Loucy (cell line): ENCODE measurements at regions not wholly inside any gene's neighbourhood (a gene's known extent, or its start where the extent isn't known, plus 50 kb on each side); places are given as distances from the start of the nearest gene placed in this dataset.

Source experiments
- H2AFZ ChIP-seq: fragments of 200-600 bp; sonication (generic); 2 replicates; pipeline ENCODE4 v1.6.0; 2016; ENCODE audit warnings: antibody characterized with exemption, mild to moderate bottlenecking, low read length, moderate library complexity
- H3F3A ChIP-seq: fragments of 200-600 bp; 2 replicates; pipeline ENCODE4 v1.6.0; 2016; ENCODE audit warnings: antibody characterized with exemption, low read depth, mild to moderate bottlenecking
- H3K27me3 ChIP-seq: fragments of 200-600 bp; sonication (generic); 2 replicates; pipeline ENCODE4 v1.6.1; 2014; ENCODE audit warnings: low read length, mild to moderate bottlenecking; ENCODE audit not compliant: insufficient read depth, poor library complexity, severe bottlenecking
- H3K36me3 ChIP-seq: fragments of 200-600 bp; sonication (generic); 2 replicates; pipeline ENCODE4 v1.6.1; 2016; ENCODE audit warnings: low read length; ENCODE audit not compliant: insufficient read depth
- H3K4me1 ChIP-seq: fragments of 200-600 bp; sonication (generic); 2 replicates; pipeline ENCODE4 v1.5.1; 2014; ENCODE audit warnings: low read length, mild to moderate bottlenecking; ENCODE audit not compliant: insufficient read depth, poor library complexity, severe bottlenecking
- H3K4me2 ChIP-seq: fragments of 200-600 bp; sonication (generic); 2 replicates; pipeline ENCODE4 v1.6.0; 2014; ENCODE audit warnings: antibody characterized with exemption, low read length, low read depth, mild to moderate bottlenecking; ENCODE audit not compliant: poor library complexity, severe bottlenecking
- H3K4me3 ChIP-seq: fragments of 200-600 bp; sonication (generic); 2 replicates; pipeline ENCODE4 v1.5.1; 2014; ENCODE audit warnings: low read length, mild to moderate bottlenecking, mixed read lengths; ENCODE audit not compliant: poor library complexity, severe bottlenecking
- H3K79me2 ChIP-seq: fragments of 200-600 bp; sonication (generic); 2 replicates; pipeline ENCODE4 v1.6.1; 2014; ENCODE audit warnings: low read length; ENCODE audit not compliant: insufficient read depth
- H3K9ac ChIP-seq: fragments of 200-600 bp; sonication (generic); 2 replicates; pipeline ENCODE4 v1.6.0; 2014; ENCODE audit warnings: mild to moderate bottlenecking, low read depth, low read length, moderate library complexity; ENCODE audit not compliant: poor library complexity, severe bottlenecking
- H3K9me2 ChIP-seq: fragments of 200-600 bp; sonication (generic); replicated peaks from 2 replicates; pipeline ENCODE4 v1.6.1; 2016; ENCODE audit warnings: low read depth, low read length, mixed read lengths
- H3K9me3 ChIP-seq: fragments of 200-600 bp; sonication (generic); 2 replicates; pipeline ENCODE4 v1.6.1; 2014; ENCODE audit warnings: mild to moderate bottlenecking, antibody characterized with exemption, low read length, low read depth; ENCODE audit not compliant: insufficient read depth
- H4K20me1 ChIP-seq: fragments of 200-600 bp; sonication (generic); 2 replicates; pipeline ENCODE4 v1.6.0; 2014; ENCODE audit warnings: antibody characterized with exemption, low read length, mild to moderate bottlenecking; ENCODE audit not compliant: insufficient read depth, poor library complexity, severe bottlenecking
- EZH2phosphoT487 ChIP-seq: fragments of 200-600 bp; IDR thresholded peaks from 2 replicates; pipeline ENCODE4 v1.6.1; 2018; ENCODE audit warnings: antibody characterized with exemption, mild to moderate bottlenecking, moderate library complexity, borderline replicate concordance
- TF ChIP-seq, protein P1 (sequence below): fragments of 200-600 bp; sonication (generic); conservative IDR thresholded peaks from 2 replicates; pipeline ENCODE4 v1.5.1; 2014; ENCODE audit warnings: mild to moderate bottlenecking, antibody characterized with exemption, low read length

DNA sequence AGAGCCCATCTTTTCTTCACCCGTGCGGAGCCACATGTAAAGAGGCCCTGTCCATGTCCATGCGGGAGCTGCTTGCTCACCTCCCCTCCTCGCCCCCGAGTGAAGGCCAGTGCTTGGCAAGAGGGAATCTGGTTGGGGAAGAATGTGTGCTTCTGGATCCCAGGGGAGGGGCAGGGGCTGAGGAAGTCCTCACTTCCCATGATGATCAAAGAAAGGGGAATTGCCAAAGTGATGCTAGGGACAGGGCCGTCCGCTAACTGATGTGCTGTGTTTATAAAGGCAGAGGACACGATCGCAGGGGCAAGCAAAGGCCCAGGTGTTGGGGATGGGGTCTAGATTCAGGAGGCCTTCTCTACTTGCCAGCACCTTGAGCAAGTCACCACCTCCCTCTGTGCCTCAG lies 137.4 kb upstream of the PRMT8 start:
- Histone ChIP-seq H3F3A (no peaks in the 10 kb centered on the region), H3K79me2 (no peaks in the 10 kb centered on the region), H3K4me3 (no peak overlapping the region), H2AFZ (no peak overlapping the region), H3K36me3 (no peaks in the 10 kb centered on the region), H3K9me3 (no peaks in the 10 kb centered on the region), H3K9ac (no peak overlapping the region), H3K27me3 (no peaks in the 10 kb centered on the region), H3K4me1 (no peaks in the 10 kb centered on the region), H3K9me2 (no peaks in the 10 kb centered on the region), H3K4me2 (no peak overlapping the region), H4K20me1 (no peaks in the 10 kb centered on the region)
- TF ChIP-seq, protein P1, sequence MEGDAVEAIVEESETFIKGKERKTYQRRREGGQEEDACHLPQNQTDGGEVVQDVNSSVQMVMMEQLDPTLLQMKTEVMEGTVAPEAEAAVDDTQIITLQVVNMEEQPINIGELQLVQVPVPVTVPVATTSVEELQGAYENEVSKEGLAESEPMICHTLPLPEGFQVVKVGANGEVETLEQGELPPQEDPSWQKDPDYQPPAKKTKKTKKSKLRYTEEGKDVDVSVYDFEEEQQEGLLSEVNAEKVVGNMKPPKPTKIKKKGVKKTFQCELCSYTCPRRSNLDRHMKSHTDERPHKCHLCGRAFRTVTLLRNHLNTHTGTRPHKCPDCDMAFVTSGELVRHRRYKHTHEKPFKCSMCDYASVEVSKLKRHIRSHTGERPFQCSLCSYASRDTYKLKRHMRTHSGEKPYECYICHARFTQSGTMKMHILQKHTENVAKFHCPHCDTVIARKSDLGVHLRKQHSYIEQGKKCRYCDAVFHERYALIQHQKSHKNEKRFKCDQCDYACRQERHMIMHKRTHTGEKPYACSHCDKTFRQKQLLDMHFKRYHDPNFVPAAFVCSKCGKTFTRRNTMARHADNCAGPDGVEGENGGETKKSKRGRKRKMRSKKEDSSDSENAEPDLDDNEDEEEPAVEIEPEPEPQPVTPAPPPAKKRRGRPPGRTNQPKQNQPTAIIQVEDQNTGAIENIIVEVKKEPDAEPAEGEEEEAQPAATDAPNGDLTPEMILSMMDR, result no peak
- TF ChIP-seq EZH2phosphoT487, result no peak

DNA sequence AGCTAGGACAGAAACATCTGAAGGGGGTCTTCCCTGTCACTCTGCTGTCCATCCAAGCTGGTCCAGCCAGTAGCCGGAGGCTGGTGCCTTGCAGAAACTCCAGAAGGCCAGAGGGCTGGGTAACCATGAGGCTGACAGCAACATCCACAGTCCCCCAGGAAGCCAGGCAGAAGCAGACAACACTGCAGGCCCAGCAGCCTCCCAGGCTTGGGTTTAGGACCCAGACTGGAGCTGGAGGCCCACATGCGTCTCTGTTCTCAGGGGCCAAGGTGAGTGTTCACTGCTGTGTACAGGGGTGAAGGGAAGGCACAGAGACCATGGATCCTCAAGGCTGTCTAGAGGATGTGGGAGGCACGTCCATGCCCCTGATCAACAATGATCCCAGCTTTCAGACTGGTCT lies 136.4 kb upstream of the PRMT8 start:
- H3K27me3 ChIP-seq, result no peaks in the 10 kb centered on the region
- no peaks in the 10 kb centered on the region for H3F3A ChIP-seq
- H3K36me3 ChIP-seq, result no peaks in the 10 kb centered on the region

DNA sequence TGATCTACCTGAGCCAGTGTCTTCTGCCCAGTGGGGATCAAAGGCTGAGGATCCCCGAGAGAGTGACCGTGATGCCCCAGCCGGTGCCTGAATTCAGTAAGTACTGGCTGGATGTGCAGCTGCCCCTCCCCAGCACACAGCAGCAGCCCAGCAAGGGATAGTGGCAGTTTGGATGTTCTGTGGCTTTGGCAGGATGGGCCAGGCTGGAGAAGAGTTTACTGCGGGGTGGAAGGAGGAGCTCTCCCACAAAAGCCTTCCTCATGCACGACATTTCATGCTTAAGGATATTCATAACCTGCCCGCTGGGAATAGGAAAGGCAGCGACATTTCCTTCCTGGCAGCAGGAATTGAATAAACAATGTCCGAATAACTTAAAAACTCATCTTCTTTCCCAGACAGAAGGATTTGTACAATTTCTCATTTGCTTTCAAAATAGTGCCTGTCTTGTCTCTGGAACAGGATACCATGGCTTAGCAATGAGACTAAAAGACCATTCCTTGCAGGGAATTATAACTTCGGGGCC lies 135.6 kb upstream of the PRMT8 start:
- H3K79me2 ChIP-seq, result no peaks in the 10 kb centered on the region
- H3K36me3 ChIP-seq, result no peaks in the 10 kb centered on the region
- no peak overlapping the region for H2AFZ ChIP-seq
- H3K9me3 ChIP-seq, result no peaks in the 10 kb centered on the region
- TF ChIP-seq, protein P1, result no peak
- TF ChIP-seq EZH2phosphoT487, result no peak
- H4K20me1 ChIP-seq, result no peaks in the 10 kb centered on the region
- no peaks in the 10 kb centered on the region for H3K4me1 ChIP-seq
- H3K9ac ChIP-seq, result no peak overlapping the region
- no peaks in the 10 kb centered on the region for H3K9me2 ChIP-seq
- no peak overlapping the region for H3K4me2 ChIP-seq
- no peaks in the 10 kb centered on the region for H3F3A ChIP-seq
- H3K4me3 ChIP-seq, result no peak overlapping the region
- no peaks in the 10 kb centered on the region for H3K27me3 ChIP-seq

More for the DNA sequence above, 136.4 kb upstream of the PRMT8 start:
- TF ChIP-seq EZH2phosphoT487, result no peak
- TF ChIP-seq, protein P1, result no peak
- no peaks in the 10 kb centered on the region for H3K4me1 ChIP-seq
- no peaks in the 10 kb centered on the region for H3K9me3 ChIP-seq
- no peak overlapping the region for H3K4me3 ChIP-seq
- H4K20me1 ChIP-seq, result no peaks in the 10 kb centered on the region
- no peak overlapping the region for H2AFZ ChIP-seq
- H3K9me2 ChIP-seq, result no peaks in the 10 kb centered on the region
- H3K4me2 ChIP-seq, result no peak overlapping the region
- H3K79me2 ChIP-seq, result no peaks in the 10 kb centered on the region
- no peak overlapping the region for H3K9ac ChIP-seq
